ACC112 (cell line): ENCODE measurements at regions not wholly inside any gene's neighbourhood (a gene's known extent, or its start where the extent isn't known, plus 50 kb on each side); places are given as distances from the start of the nearest gene placed in this dataset.

ENCODE experiments used
- H2AFZ ChIP-seq: fragments of 200-600 bp; sonication (generic); one replicate; pipeline ENCODE4 v1.6.0; 2017; ENCODE audit warnings: antibody characterized with exemption, low read length; ENCODE audit not compliant: unreplicated experiment
- H3K27ac ChIP-seq: fragments of 200-600 bp; sonication (generic); 2 replicates; pipeline ENCODE4 v1.5.1; 2014; ENCODE audit warnings: low read depth, mild to moderate bottlenecking, antibody characterized with exemption, low read length, moderate library complexity
- H3K27me3 ChIP-seq: fragments of 200-600 bp; sonication (generic); 2 replicates; pipeline ENCODE4 v1.6.1; 2014; ENCODE audit warnings: mild to moderate bottlenecking, antibody characterized with exemption, low read length, moderate library complexity, mixed read lengths; ENCODE audit not compliant: insufficient read depth
- H3K36me3 ChIP-seq: fragments of 200-600 bp; sonication (generic); 2 replicates; pipeline ENCODE4 v1.6.1; 2016; ENCODE audit warnings: mild to moderate bottlenecking, antibody characterized with exemption, low read length, moderate library complexity, mixed read lengths; ENCODE audit not compliant: insufficient read depth
- H3K4me1 ChIP-seq: fragments of 200-600 bp; sonication (generic); one replicate; pipeline ENCODE4 v1.6.1; 2016; ENCODE audit warnings: low read length, mixed read lengths; ENCODE audit not compliant: insufficient read depth, unreplicated experiment, control insufficient read depth
- H3K4me3 ChIP-seq: fragments of 200-600 bp; sonication (generic); 2 replicates; pipeline ENCODE4 v1.5.1; 2014; ENCODE audit warnings: mild to moderate bottlenecking, low read depth, low read length
- H3K79me2 ChIP-seq: fragments of 200-600 bp; sonication (generic); one replicate; pipeline ENCODE4 v1.6.0; 2016; ENCODE audit warnings: low read length; ENCODE audit not compliant: control insufficient read depth, unreplicated experiment, insufficient read depth

DNA sequence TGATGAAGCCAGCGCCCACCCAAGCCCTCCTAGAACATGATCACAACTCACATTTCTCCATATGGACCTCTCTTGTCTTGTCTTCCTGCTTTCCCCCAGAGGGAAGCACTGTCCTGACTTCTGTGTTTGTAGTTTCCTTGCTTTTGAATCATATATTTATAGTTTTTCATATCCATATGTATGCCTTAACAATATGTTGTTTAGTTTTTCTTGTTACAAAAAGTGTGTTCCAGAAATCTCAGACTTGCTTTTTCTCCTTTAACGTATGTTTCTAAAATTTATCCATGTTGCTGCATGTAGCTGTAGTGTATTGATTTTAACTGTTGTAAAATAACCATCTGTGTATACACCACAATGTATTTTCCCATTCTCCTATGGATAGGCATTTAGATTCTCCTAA is 182.0 kb upstream of the SMIM23 start:
- Histone ChIP-seq H3K4me3 (no peak overlapping the region), H3K4me1 (no peaks in the 10 kb centered on the region), H3K36me3 (no peaks in the 10 kb centered on the region), H3K27me3 (peaks cover 51% of the 10 kb centered on the region), H3K27ac (no peak overlapping the region), H2AFZ (no peak overlapping the region), H3K79me2 (no peaks in the 10 kb centered on the region)

DNA sequence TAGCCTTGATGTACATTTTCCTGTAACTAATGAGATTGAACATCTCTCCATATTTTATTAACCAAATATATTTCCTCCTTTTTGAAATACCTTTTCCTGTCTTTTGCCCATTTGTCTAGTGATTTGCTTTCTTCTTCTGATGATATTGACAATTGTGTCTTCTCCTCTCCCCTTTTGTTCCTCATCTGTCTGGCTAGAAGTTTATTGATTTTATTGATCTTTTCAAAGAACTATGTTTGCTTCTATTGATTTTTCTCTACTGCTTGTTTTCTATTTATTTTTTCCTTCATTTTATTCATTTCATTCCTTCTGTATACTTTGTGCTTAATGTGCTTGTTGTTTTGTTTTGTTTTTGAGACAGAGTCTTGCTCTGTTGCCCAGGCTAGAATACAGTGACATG is 181.4 kb upstream of the SMIM23 start:
- Histone ChIP-seq H3K27me3 (peaks cover 57% of the 10 kb centered on the region), H3K4me1 (no peaks in the 10 kb centered on the region)

DNA sequence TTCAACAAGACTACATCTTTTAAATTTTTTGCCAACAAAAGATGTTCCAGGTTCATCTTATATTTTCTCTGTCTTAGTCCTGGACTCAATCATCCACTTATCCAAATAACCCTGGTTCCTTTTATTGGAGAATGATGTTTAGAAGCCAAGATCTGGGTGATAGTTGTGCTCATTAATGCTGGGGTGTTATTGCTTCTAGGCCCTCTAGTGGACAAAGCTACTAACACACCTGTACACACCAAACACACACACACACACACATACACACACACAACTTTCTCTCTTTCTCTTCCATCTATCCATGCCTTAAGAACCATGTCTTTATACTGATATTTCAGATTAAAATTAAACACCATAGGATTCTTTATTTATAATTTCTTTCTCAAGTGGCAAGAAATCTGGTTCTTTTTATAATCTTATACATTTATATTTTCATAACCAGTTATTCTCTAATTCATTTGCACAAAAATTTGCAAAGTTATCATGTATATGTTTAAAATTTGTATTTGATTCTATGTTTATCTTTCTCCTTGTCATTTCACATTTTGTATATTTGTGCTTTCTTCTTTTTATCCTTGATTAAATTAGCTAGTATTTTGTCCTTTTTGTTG is 179.1 kb upstream of the SMIM23 start:
- Histone ChIP-seq H3K4me1 (no peaks in the 10 kb centered on the region), H3K79me2 (no peaks in the 10 kb centered on the region), H2AFZ (no peak overlapping the region), H3K4me3 (no peak overlapping the region), H3K36me3 (no peaks in the 10 kb centered on the region), H3K27me3 (peaks cover 67% of the 10 kb centered on the region), H3K27ac (no peak overlapping the region)

More for the DNA sequence above, 181.4 kb upstream of the SMIM23 start:
- H3K79me2 ChIP-seq = no peaks in the 10 kb centered on the region
- H3K4me3 ChIP-seq = no peak overlapping the region
- H2AFZ ChIP-seq = no peak overlapping the region
- no peaks in the 10 kb centered on the region for H3K36me3 ChIP-seq
- H3K27ac ChIP-seq = no peak overlapping the region

DNA sequence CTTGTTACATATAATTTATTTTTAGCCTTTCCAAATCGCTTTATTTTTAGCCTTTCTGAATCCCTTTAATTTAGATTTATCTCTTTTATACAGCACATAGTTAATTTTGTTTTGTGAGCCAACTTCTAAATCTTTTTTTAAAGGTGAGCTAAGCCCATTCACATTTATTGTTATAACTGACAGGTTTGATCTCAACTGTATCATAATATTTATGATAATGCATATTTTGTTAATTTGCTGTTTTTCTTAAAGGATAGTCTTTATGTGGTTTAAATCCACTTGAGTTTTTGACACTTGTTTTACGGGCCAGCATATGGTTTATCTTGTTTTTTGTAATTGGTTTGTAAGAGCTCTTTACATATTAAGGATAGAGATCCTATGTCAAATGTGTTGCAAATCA is 177.8 kb upstream of the SMIM23 start:
- H3K4me3 ChIP-seq = no peak overlapping the region
- H2AFZ ChIP-seq = no peak overlapping the region
- H3K79me2 ChIP-seq = no peaks in the 10 kb centered on the region
- H3K27ac ChIP-seq = no peak overlapping the region
- H3K4me1 ChIP-seq = no peaks in the 10 kb centered on the region
- H3K27me3 ChIP-seq = peaks cover 68% of the 10 kb centered on the region
- no peaks in the 10 kb centered on the region for H3K36me3 ChIP-seq

DNA sequence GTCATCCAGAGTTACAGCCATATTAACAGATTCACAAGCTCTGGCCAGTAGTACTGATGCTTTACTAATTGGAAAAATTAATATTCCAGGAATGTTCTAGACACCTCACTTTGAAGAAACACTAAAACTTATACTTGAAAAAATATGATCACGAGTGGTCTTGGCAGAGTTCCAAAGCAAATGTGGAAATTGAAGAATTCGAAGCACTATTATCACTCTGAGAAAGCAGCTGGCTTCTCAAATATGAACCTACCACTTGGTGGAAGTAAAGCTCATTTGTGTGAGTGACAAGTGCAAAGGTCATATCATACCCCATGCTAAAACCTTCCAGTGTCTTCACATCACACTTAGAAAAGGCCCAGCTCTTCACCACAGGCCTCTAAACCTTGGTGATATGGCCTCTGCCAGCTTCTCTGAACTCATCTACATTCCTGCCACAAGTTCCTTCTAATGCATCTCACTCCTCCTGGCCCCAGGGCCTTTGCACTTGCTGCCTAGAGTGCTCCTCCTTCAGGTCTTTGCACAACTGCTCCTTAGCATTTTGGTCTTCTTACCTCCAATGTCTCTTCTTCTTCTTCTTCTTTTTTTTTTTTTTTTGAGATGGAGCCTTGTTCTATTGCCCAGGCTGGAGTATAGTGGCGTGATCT is 175.7 kb upstream of the SMIM23 start:
- Histone ChIP-seq H3K27ac (no peak overlapping the region), H3K4me3 (no peak overlapping the region), H3K36me3 (no peaks in the 10 kb centered on the region), H2AFZ (no peak overlapping the region), H3K27me3 (peaks cover 64% of the 10 kb centered on the region), H3K4me1 (no peaks in the 10 kb centered on the region), H3K79me2 (no peaks in the 10 kb centered on the region)

DNA sequence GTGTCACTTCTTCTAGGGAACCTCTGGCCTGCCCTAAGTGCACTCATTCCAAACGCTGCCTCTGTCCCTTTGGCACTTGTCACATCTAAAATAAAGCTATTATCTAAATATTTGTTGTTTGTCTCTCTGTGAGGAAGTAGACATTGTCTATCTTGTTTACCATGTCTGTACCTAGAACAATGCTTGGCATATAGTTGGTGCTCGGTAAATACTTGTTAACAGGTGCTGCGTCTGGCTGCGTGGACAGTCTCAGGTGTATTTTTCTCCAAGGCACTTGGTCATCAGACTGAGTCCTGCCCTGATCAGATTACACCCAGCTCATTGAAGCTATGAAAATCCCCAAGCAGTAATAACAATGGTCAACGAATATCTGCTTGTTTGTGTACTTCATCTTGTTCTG is 174.9 kb upstream of the SMIM23 start:
- Histone ChIP-seq H3K36me3 (no peaks in the 10 kb centered on the region), H3K79me2 (no peaks in the 10 kb centered on the region), H2AFZ (no peak overlapping the region), H3K4me3 (no peak overlapping the region), H3K4me1 (no peaks in the 10 kb centered on the region), H3K27ac (no peak overlapping the region), H3K27me3 (peaks cover 65% of the 10 kb centered on the region)

DNA sequence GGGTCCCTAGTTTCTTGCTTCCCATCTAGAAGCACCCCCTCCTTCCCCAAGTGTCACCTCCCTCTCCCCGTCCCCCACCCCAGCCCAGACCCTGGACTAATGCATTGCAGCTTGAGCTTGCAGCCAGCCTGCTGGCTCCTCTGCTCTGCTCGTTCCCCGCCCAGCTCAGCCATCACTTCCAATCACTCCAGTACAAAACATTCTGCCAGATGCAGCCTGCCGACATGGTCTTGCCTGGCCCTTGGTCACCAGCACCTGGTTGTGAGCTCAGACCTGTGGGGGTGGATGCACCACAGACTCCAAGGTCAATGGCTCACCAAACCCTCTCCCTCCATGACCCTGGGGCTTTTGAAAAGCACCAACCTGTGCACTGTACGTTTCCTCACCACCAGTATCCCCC is 172.9 kb upstream of the SMIM23 start:
- no peaks in the 10 kb centered on the region for H3K79me2 ChIP-seq
- H2AFZ ChIP-seq = no peak overlapping the region
- H3K27ac ChIP-seq = no peak overlapping the region
- no peaks in the 10 kb centered on the region for H3K36me3 ChIP-seq
- peaks cover 73% of the 10 kb centered on the region for H3K27me3 ChIP-seq
- no peak overlapping the region for H3K4me3 ChIP-seq
- no peaks in the 10 kb centered on the region for H3K4me1 ChIP-seq

DNA sequence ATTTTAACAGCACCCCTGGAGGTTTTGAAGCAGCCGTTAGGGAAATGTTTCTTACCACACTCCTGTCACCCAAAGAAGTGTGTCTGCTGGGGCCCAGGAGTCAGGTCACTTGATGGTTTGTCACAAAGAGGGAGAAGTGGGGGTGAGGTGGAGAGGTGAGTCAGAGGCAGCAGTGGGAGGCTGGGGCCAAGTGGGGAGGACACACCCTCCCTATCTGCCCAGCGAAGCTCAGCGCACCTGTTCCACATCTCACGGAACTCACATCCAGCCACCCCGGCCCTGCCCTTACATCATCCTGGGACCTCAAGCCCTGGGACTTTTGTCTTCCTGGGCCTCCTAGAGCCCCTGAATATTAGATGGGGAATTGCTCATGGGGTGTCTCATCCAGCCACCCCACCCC is 171.1 kb upstream of the SMIM23 start:
- Histone ChIP-seq H3K27me3 (peaks cover 57% of the 10 kb centered on the region), H3K27ac (no peak overlapping the region), H3K79me2 (no peaks in the 10 kb centered on the region), H3K4me1 (no peaks in the 10 kb centered on the region), H3K36me3 (no peaks in the 10 kb centered on the region), H2AFZ (no peak overlapping the region), H3K4me3 (no peak overlapping the region)

DNA sequence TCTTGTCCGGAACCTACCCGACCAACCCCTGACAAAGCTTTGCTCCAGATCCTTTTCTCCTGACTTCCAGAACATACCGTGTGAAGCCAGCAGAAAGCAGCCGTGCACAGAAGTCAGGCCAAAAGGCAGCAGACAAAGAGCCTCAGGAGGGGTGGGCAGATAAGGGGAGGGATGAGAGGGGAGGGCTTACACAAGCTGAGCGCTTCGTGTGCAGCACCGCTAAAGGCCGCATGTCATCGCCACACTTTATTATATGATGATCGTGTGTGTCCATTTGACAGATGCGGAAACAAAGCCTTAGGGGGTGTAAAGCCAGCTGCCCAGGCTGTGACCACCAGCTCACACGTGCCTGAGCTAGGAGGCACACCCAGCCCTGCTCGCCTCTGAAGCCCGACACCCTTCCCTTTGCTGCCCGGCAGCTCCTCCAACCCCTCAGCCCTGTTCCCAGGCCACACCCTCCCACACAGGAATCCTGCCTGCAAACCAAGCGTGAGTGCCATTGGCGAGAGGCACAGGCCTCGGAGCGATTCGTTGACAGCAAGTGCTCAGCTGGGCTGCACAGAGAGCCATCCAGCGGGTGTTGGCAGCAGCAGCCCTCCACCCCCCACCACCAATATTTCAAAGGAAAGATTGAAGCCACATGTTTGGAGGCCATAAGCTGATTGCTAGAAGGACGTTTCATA is 170.5 kb upstream of the SMIM23 start:
- peaks cover 54% of the 10 kb centered on the region for H3K27me3 ChIP-seq
- H3K4me1 ChIP-seq = no peaks in the 10 kb centered on the region
- no peak overlapping the region for H3K4me3 ChIP-seq
- H3K27ac ChIP-seq = no peak overlapping the region
- H2AFZ ChIP-seq = no peak overlapping the region
- H3K36me3 ChIP-seq = no peaks in the 10 kb centered on the region
- H3K79me2 ChIP-seq = no peaks in the 10 kb centered on the region

DNA sequence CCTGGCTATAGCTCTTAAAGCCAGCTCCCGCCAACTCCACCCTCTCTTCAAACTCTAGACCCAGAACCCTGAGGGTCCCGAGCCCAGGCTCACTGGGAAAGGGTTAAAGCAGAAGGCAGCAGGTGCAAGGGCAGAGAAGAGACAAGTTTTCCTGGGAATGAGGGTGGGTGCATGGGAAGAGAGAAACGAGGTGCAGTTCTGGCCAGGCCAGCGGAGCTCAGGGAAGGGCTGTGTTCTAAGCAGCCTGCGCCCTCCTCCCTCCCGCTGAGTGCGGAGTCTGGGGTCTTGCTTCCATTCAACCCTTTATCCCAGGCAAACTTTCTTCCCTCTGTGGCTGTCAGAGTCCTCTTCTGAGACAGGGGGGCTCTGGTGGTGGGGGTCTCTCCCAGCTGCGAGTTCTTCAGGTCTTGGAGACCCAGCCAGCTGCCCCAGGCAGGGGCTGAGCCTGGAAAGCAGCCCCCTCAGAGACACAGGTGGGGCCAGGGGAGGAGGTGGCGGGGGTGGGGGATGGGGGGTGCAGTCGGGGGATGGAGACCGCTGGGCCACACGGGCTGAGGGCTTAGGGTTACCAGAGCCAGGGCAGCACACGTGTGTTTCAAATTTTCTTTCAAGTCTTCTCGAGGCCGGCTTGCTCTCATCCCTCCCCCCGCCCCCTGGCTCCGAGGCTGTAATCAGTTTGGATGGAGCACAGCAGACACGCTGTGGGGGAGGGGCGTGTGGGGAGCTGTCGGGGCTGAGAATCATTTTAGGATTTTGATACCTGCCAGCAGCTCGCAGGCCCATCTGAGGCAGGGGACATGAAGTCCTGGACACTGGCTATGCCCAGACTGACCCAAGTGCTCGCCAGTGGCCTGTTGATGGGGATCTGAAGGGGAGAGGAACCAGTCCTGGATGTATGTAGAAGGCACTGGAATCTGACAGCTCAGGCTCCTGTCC is 169.6 kb upstream of the SMIM23 start:
- no peaks in the 10 kb centered on the region for H3K4me1 ChIP-seq
- H3K79me2 ChIP-seq = no peaks in the 10 kb centered on the region
- no peak overlapping the region for H3K27ac ChIP-seq
- no peak overlapping the region for H2AFZ ChIP-seq
- H3K27me3 ChIP-seq = peaks cover 53% of the 10 kb centered on the region
- H3K36me3 ChIP-seq = no peaks in the 10 kb centered on the region
- H3K4me3 ChIP-seq = no peak overlapping the region
